ENCODE measurements at regions not wholly inside any gene's neighbourhood (a gene's known extent, or its start where the extent isn't known, plus 50 kb on each side); places are given as distances from the start of the nearest gene placed in this dataset.
"Not testable (repeated sequence)": the region's sequence is repeated elsewhere in the genome, so short reads cannot be mapped to it uniquely, and the experiment has no call there.

DNA sequence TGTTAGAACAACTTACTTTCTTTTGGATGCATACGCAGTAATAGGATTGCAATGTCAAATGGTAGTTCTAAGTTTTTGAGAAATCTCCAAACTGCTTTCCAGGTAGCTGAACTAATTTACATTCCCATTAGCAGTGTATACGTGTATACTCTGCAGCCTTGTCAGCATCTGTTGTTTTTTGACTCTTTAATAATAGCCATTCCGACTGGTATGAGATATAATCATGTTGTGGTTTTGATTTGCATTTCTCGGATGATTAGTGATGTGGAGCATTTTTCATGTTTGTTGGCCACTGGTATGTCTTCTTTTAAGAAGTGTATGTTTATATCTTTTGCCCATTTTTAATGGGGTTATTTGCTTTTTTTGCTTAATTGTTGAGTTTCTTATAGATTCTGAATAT is 76.9 kb upstream of the HNRNPA1L2 start:
- not testable (repeated sequence) for DNase-seq

DNA sequence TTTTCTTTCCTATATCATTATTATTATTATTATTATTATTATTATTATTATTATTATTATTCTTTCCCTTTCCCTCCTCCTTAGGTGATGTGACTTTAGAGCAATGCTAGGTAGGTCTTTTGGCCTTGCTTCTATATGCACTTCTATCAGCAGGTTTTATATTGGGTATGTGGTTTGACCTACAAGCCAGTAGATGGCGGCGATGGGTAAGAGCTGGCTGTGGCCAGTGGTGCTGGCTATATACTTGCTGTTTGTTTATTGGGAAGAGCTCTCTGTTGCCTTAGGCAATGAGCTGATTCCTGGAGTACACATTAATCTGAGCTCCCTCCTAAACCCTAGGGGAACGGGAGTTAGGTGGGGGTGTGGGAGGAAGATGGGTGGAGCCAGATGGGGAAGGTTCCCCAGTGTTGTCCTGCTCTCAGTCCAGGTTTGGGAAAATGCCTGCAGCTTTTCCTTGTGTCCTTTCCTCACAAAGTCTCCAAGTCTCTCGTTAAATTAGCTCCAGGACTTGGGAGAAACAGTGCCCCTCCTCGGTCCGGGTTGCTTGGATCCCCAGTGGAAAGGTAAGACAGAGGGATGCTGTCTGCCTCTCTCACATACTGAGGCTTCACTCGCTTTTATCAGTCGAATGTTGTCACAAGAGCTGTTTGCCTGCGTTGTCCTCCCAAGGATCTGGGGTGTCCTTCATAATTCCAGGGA is 72.2 kb upstream of the HNRNPA1L2 start:
- DNase-seq, result peak; percentile 0

DNA sequence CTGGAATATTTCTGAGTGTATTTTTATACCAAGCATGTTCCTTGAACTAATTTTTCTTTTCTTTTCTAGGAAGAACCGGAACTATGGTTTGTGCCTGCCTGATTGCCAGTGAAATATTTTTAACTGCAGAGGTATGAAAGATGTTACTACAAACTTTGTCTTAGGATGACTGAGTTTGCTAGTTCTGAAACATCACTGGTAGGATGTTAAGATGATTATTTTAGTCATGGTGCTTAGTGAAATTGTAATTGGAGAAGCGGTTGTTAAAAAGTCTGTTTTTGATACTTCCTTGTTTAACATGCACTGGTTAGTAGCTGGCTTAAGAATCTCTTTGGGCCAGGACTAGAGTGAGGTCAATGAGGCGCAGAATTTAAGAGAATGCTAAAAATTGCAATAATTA is 71.1 kb upstream of the HNRNPA1L2 start:
- DNase-seq, result not testable (repeated sequence)

DNA sequence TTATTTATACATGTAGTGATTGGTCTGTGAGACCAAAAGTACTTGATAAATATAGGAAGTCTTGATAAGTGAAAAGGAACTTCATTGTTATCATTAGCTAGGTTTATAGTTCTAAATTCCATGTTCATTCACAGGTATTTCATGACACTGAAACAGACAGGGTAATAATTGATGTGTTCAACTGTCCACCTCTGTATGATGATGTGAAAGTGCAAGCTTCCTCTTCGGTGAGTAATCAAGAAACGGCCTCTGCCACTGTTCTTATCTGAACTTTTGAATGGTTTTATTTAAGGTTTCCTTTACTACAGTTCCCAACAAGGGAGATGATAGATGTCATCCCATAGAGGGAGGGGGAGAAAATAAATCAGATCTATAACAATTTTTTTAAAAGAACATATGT is 59.3 kb upstream of the HNRNPA1L2 start:
- not testable (repeated sequence) for DNase-seq

Data from NCI-H1436 treated with DMSO at 0.1 percent for 48 hours (cell line).